DMS 273 (cell line): ENCODE measurements at regions not wholly inside any gene's neighbourhood (a gene's known extent, or its start where the extent isn't known, plus 50 kb on each side); places are given as distances from the start of the nearest gene placed in this dataset.

Experiments
- DNase-seq: peaks from one replicate; lab custom pipeline; 2025; ENCODE audit not compliant: unreplicated experiment; lab: John Stamatoyannopoulos, UW

- DNase-seq = no peak
These were observed 390.5 kb upstream of the RBMS3 start for GRCh38 chr3:28890373-28890772.

- DNase-seq = no peak
These were observed 389.4 kb upstream of the RBMS3 start for GRCh38 chr3:28891485-28891884.

- no peak for DNase-seq
These were observed 380.6 kb upstream of the RBMS3 start for GRCh38 chr3:28900301-28900700.

GRCh38 chr3:28901018-28901417 is 379.9 kb upstream of the RBMS3 start:
- no peak for DNase-seq

GRCh38 chr3:28903171-28903601 is 377.7 kb upstream of the RBMS3 start:
- DNase-seq = no peak

GRCh38 chr3:28905798-28906197 is 375.1 kb upstream of the RBMS3 start:
- DNase-seq = no peak

GRCh38 chr3:28906561-28907310 is 374.1 kb upstream of the RBMS3 start:
- no peak for DNase-seq

- DNase-seq = no peak
These were observed 373.3 kb upstream of the RBMS3 start for GRCh38 chr3:28907616-28908015.

- no peak for DNase-seq
These were observed 368.6 kb upstream of the RBMS3 start for GRCh38 chr3:28912120-28912885.

GRCh38 chr3:28915741-28916500 is 364.9 kb upstream of the RBMS3 start:
- DNase-seq = peak; percentile 43

GRCh38 chr3:28916713-28917499 is 364.0 kb upstream of the RBMS3 start:
- DNase-seq = peak; percentile 24

- no peak for DNase-seq
These were observed 362.9 kb upstream of the RBMS3 start for GRCh38 chr3:28917895-28918475.

- DNase-seq = no peak
These were observed 358.5 kb upstream of the RBMS3 start for GRCh38 chr3:28922376-28922775.

- DNase-seq = no peak
These were observed 356.9 kb upstream of the RBMS3 start for GRCh38 chr3:28923994-28924393.

GRCh38 chr3:28924744-28925360 is 356.0 kb upstream of the RBMS3 start:
- no peak for DNase-seq

GRCh38 chr3:28933337-28933736 is 347.5 kb upstream of the RBMS3 start:
- DNase-seq = no peak

- DNase-seq = no peak
These were observed 346.6 kb upstream of the RBMS3 start for GRCh38 chr3:28934126-28934813.

GRCh38 chr3:28935146-28935545 is 345.7 kb upstream of the RBMS3 start:
- no peak for DNase-seq

- no peak for DNase-seq
These were observed 344.7 kb upstream of the RBMS3 start for GRCh38 chr3:28936154-28936553.

GRCh38 chr3:28940530-28940929 is 340.3 kb upstream of the RBMS3 start:
- no peak for DNase-seq
